ENCODE measurements at regions not wholly inside any gene's neighbourhood (a gene's known extent, or its start where the extent isn't known, plus 50 kb on each side); places are given as distances from the start of the nearest gene placed in this dataset.

- H3K4me3 ChIP-seq (ENCODE audit: low read length) = no peak overlapping the region
- no peak overlapping the region for H3K27ac ChIP-seq (ENCODE audit: low read depth, low read length)
- H4K20me1 ChIP-seq (ENCODE audit: control insufficient read depth, insufficient read depth, low read depth, low read length) = no peaks in the 10 kb centered on the region
- no peaks in the 10 kb centered on the region for H3K9me3 ChIP-seq (ENCODE audit: control insufficient read depth, insufficient read depth, low read length)
- H3K36me3 ChIP-seq (ENCODE audit: control insufficient read depth, low read length) = no peaks in the 10 kb centered on the region
- H3K4me1 ChIP-seq (ENCODE audit: control insufficient read depth, low read length) = no peaks in the 10 kb centered on the region
- no peaks in the 10 kb centered on the region for H3F3A ChIP-seq (ENCODE audit: control insufficient read depth, insufficient read depth)
- H3K9me2 ChIP-seq (replicated peaks; ENCODE audit: control insufficient read depth, low read length) = no peaks in the 10 kb centered on the region
- TF ChIP-seq CTCF (IDR thresholded peaks at IDR 0.05; ENCODE audit: low read depth, low read length, poor library complexity, severe bottlenecking) (no peak), EZH2phosphoT487 (IDR thresholded peaks at IDR 0.05; ENCODE audit: borderline replicate concordance, low read length) (no peak)
- no peaks in the 10 kb centered on the region for H3K79me2 ChIP-seq (ENCODE audit: control insufficient read depth, low read length)
- H3K4me2 ChIP-seq (ENCODE audit: low read length) = no peak overlapping the region
- H3K27me3 ChIP-seq (ENCODE audit: control insufficient read depth, low read length) = no peaks in the 10 kb centered on the region
Observed at GRCh38 chr7:91463330-91463729, 199.1 kb downstream of the FZD1 start.

- H3K9me2 ChIP-seq (replicated peaks; ENCODE audit: control insufficient read depth, low read length) = no peaks in the 10 kb centered on the region
- H3K9me3 ChIP-seq (ENCODE audit: control insufficient read depth, insufficient read depth, low read length) = no peaks in the 10 kb centered on the region
- no peaks in the 10 kb centered on the region for H3K36me3 ChIP-seq (ENCODE audit: control insufficient read depth, low read length)
Observed at GRCh38 chr7:91465595-91466061, 201.4 kb downstream of the FZD1 start.

GRCh38 chr7:91468256-91468655, 204.0 kb downstream of the FZD1 start:
- Histone ChIP-seq H3K4me2 (ENCODE audit: low read length) (no peak overlapping the region), H3K27ac (ENCODE audit: low read depth, low read length) (no peak overlapping the region), H3F3A (ENCODE audit: control insufficient read depth, insufficient read depth) (no peaks in the 10 kb centered on the region), H3K27me3 (ENCODE audit: control insufficient read depth, low read length) (no peaks in the 10 kb centered on the region), H3K9me2 (replicated peaks; ENCODE audit: control insufficient read depth, low read length) (no peaks in the 10 kb centered on the region), H3K79me2 (ENCODE audit: control insufficient read depth, low read length) (no peaks in the 10 kb centered on the region), H3K36me3 (ENCODE audit: control insufficient read depth, low read length) (no peaks in the 10 kb centered on the region), H3K4me1 (ENCODE audit: control insufficient read depth, low read length) (no peaks in the 10 kb centered on the region), H3K9me3 (ENCODE audit: control insufficient read depth, insufficient read depth, low read length) (peaks cover 6% of the 10 kb centered on the region), H3K4me3 (ENCODE audit: low read length) (no peak overlapping the region), H4K20me1 (ENCODE audit: control insufficient read depth, insufficient read depth, low read depth, low read length) (no peaks in the 10 kb centered on the region)
- TF ChIP-seq CTCF (IDR thresholded peaks at IDR 0.05; ENCODE audit: low read depth, low read length, poor library complexity, severe bottlenecking) (no peak), EZH2phosphoT487 (IDR thresholded peaks at IDR 0.05; ENCODE audit: borderline replicate concordance, low read length) (no peak)

More at GRCh38 chr7:91465595-91466061, 201.4 kb downstream of the FZD1 start:
- no peak overlapping the region for H3K4me3 ChIP-seq (ENCODE audit: low read length)
- H3K27me3 ChIP-seq (ENCODE audit: control insufficient read depth, low read length) = no peaks in the 10 kb centered on the region
- no peaks in the 10 kb centered on the region for H3K79me2 ChIP-seq (ENCODE audit: control insufficient read depth, low read length)
- H3K4me2 ChIP-seq (ENCODE audit: low read length) = no peak overlapping the region
- no peaks in the 10 kb centered on the region for H3F3A ChIP-seq (ENCODE audit: control insufficient read depth, insufficient read depth)
- H4K20me1 ChIP-seq (ENCODE audit: control insufficient read depth, insufficient read depth, low read depth, low read length) = no peaks in the 10 kb centered on the region
- H3K4me1 ChIP-seq (ENCODE audit: control insufficient read depth, low read length) = no peaks in the 10 kb centered on the region
- H3K27ac ChIP-seq (ENCODE audit: low read depth, low read length) = no peak overlapping the region
- TF ChIP-seq CTCF (IDR thresholded peaks at IDR 0.05; ENCODE audit: low read depth, low read length, poor library complexity, severe bottlenecking) = no peak
- TF ChIP-seq EZH2phosphoT487 (IDR thresholded peaks at IDR 0.05; ENCODE audit: borderline replicate concordance, low read length) = no peak

Data from DOHH2 (cell line).